D721Med (cell line): ENCODE measurements at regions not wholly inside any gene's neighbourhood (a gene's known extent, or its start where the extent isn't known, plus 50 kb on each side); places are given as distances from the start of the nearest gene placed in this dataset.

Source experiments
- DNase-seq: peaks from one replicate; pipeline ENCODE4 v3.0.0; 2011; ENCODE audit warnings: low spot score; ENCODE audit not compliant: insufficient read length
- FAIRE-seq: peaks from 2 replicates; lab custom pipeline; 2011; peaks lifted over from hg19 to GRCh38; lab: Jason Lieb, UNC
- TF ChIP-seq, protein P1 (sequence below): IDR thresholded peaks from 2 replicates; pipeline ENCODE4 v1.5.1; 2012; ENCODE audit warnings: mild to moderate bottlenecking, control low read depth; ENCODE audit not compliant: insufficient read depth; ENCODE audit errors: missing control alignments

DNA sequence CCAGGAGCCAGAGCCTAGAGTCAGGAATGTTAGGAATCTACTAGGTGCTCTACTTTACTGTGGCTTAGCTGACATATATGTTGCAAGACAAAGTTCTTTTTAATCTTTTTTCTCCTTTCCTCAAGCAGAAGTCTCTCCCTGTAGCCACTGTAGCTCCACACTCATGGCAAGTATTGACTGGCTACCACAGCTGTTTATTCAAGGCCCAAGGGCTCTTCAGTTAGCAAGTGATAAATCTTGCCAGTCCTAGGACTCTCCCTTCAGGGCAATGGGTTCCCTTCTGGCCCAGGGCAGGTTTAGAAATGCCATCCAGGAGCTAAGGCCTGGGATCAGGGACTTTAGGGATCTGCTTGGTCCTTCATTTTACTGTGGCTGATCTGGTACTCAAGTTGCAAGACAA lies 82.0 kb upstream of the TNFRSF21 start:
- DNase-seq (no peak), FAIRE-seq (no peak)
- TF ChIP-seq, protein P1, sequence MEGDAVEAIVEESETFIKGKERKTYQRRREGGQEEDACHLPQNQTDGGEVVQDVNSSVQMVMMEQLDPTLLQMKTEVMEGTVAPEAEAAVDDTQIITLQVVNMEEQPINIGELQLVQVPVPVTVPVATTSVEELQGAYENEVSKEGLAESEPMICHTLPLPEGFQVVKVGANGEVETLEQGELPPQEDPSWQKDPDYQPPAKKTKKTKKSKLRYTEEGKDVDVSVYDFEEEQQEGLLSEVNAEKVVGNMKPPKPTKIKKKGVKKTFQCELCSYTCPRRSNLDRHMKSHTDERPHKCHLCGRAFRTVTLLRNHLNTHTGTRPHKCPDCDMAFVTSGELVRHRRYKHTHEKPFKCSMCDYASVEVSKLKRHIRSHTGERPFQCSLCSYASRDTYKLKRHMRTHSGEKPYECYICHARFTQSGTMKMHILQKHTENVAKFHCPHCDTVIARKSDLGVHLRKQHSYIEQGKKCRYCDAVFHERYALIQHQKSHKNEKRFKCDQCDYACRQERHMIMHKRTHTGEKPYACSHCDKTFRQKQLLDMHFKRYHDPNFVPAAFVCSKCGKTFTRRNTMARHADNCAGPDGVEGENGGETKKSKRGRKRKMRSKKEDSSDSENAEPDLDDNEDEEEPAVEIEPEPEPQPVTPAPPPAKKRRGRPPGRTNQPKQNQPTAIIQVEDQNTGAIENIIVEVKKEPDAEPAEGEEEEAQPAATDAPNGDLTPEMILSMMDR = no peak

DNA sequence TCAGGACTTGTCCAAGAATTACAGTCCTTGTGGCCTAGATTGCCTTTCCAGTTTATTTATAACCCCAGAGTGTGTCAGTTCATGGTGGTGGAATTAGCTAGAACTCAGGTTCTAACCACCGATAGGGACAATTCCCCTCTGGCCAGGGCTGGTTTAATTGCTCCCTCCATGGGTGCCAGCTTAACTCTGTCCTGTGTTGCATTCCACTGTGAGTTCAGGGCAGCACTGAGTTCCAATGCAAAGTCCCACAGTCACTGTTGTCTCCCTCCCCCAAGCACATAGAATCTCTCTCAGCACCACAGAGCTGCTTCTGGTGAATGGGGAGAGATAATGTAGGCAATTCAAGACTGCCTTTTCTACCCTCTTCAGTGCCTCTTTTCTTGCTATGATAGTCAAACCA lies 82.5 kb upstream of the TNFRSF21 start:
- DNase-seq (no peak), FAIRE-seq (no peak)
- TF ChIP-seq, protein P1 = no peak

- TF ChIP-seq, protein P1 = no peak
- FAIRE-seq = no peak
- no peak for DNase-seq
These were observed 81.1 kb upstream of the CD2AP start for GRCh38 chr6:47396401-47397069.

DNA sequence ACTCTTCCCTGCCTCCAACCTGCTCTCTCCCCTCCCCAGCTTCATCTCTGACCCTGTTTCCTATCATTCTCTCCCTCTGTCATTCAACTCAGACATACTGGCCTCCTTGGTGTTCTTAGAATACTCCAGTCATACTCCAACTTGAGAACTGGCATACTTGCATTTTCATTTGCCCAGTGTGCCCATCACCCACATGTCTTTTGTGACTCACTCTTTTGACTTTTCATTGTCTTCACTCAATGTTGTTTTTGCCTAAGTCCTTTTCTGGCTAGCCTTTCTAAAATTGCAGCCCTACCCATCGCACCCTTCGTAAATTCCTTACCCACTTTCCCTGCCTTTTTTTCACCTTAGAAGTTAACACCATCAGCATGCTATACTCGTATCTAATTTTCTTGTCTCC lies 77.0 kb upstream of the CD2AP start:
- FAIRE-seq (no peak), DNase-seq (no peak)
- TF ChIP-seq, protein P1 = no peak

DNA sequence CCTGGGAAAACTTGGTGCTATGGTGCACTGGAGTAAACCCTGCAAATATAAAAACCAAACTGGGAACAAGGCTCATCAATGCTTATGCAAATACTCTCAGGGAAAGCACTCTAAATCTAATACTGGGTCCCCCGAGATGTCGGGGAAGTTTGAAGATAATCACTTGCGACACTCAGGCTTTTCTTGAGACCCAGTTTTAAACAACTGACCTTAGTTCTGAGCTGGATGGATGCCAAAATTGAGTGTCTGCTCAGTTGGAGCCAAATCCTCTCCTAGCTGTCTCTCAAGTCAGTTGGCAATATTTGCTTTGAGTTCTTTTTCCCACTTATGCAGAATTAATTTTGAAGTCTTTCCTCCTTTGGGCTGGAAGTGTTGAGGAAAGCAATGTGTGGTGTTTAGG lies 75.5 kb upstream of the CD2AP start:
- FAIRE-seq = no peak
- TF ChIP-seq, protein P1 = no peak

DNA sequence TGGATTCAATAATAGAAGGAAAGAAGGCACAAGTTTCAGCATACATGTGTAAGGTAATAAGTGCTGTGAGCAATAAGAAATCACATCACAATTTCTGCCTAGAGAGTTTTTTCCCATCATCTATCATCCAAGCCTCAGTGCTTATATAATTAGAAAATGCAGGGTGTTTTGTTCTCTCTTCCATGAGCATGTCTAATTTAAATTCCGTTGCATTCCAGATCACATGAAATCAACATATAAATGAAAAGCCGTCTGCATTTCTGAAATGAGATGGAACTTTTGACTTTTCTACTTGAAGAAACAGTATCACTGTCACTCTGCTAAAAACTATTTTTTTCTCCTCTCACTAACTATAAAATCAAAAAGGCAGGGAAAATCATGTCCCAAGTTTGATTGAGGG lies 74.5 kb upstream of the CD2AP start:
- TF ChIP-seq, protein P1 = no peak
- FAIRE-seq (no peak), DNase-seq (no peak)

More for the DNA sequence above, 75.5 kb upstream of the CD2AP start:
- DNase-seq = no peak

- DNase-seq (no peak), FAIRE-seq (no peak)
- TF ChIP-seq, protein P1 = no peak
These were observed 73.8 kb upstream of the CD2AP start for GRCh38 chr6:47403801-47404200.
